ENCODE measurements at regions not wholly inside any gene's neighbourhood (a gene's known extent, or its start where the extent isn't known, plus 50 kb on each side); places are given as distances from the start of the nearest gene placed in this dataset.

- TF ChIP-seq, protein P1, sequence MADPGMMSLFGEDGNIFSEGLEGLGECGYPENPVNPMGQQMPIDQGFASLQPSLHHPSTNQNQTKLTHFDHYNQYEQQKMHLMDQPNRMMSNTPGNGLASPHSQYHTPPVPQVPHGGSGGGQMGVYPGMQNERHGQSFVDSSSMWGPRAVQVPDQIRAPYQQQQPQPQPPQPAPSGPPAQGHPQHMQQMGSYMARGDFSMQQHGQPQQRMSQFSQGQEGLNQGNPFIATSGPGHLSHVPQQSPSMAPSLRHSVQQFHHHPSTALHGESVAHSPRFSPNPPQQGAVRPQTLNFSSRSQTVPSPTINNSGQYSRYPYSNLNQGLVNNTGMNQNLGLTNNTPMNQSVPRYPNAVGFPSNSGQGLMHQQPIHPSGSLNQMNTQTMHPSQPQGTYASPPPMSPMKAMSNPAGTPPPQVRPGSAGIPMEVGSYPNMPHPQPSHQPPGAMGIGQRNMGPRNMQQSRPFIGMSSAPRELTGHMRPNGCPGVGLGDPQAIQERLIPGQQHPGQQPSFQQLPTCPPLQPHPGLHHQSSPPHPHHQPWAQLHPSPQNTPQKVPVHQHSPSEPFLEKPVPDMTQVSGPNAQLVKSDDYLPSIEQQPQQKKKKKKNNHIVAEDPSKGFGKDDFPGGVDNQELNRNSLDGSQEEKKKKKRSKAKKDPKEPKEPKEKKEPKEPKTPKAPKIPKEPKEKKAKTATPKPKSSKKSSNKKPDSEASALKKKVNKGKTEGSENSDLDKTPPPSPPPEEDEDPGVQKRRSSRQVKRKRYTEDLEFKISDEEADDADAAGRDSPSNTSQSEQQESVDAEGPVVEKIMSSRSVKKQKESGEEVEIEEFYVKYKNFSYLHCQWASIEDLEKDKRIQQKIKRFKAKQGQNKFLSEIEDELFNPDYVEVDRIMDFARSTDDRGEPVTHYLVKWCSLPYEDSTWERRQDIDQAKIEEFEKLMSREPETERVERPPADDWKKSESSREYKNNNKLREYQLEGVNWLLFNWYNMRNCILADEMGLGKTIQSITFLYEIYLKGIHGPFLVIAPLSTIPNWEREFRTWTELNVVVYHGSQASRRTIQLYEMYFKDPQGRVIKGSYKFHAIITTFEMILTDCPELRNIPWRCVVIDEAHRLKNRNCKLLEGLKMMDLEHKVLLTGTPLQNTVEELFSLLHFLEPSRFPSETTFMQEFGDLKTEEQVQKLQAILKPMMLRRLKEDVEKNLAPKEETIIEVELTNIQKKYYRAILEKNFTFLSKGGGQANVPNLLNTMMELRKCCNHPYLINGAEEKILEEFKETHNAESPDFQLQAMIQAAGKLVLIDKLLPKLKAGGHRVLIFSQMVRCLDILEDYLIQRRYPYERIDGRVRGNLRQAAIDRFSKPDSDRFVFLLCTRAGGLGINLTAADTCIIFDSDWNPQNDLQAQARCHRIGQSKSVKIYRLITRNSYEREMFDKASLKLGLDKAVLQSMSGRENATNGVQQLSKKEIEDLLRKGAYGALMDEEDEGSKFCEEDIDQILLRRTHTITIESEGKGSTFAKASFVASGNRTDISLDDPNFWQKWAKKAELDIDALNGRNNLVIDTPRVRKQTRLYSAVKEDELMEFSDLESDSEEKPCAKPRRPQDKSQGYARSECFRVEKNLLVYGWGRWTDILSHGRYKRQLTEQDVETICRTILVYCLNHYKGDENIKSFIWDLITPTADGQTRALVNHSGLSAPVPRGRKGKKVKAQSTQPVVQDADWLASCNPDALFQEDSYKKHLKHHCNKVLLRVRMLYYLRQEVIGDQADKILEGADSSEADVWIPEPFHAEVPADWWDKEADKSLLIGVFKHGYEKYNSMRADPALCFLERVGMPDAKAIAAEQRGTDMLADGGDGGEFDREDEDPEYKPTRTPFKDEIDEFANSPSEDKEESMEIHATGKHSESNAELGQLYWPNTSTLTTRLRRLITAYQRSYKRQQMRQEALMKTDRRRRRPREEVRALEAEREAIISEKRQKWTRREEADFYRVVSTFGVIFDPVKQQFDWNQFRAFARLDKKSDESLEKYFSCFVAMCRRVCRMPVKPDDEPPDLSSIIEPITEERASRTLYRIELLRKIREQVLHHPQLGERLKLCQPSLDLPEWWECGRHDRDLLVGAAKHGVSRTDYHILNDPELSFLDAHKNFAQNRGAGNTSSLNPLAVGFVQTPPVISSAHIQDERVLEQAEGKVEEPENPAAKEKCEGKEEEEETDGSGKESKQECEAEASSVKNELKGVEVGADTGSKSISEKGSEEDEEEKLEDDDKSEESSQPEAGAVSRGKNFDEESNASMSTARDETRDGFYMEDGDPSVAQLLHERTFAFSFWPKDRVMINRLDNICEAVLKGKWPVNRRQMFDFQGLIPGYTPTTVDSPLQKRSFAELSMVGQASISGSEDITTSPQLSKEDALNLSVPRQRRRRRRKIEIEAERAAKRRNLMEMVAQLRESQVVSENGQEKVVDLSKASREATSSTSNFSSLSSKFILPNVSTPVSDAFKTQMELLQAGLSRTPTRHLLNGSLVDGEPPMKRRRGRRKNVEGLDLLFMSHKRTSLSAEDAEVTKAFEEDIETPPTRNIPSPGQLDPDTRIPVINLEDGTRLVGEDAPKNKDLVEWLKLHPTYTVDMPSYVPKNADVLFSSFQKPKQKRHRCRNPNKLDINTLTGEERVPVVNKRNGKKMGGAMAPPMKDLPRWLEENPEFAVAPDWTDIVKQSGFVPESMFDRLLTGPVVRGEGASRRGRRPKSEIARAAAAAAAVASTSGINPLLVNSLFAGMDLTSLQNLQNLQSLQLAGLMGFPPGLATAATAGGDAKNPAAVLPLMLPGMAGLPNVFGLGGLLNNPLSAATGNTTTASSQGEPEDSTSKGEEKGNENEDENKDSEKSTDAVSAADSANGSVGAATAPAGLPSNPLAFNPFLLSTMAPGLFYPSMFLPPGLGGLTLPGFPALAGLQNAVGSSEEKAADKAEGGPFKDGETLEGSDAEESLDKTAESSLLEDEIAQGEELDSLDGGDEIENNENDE (IDR thresholded peaks at IDR 0.05; ENCODE audit: insufficient replicate concordance, low read length): no peak
- TF ChIP-seq JUN (IDR thresholded peaks at IDR 0.05; ENCODE audit: low read depth, low read length) (no peak), SIX5 (IDR thresholded peaks at IDR 0.05; ENCODE audit: low read depth, low read length) (no peak)
- TF ChIP-seq, protein P2, sequence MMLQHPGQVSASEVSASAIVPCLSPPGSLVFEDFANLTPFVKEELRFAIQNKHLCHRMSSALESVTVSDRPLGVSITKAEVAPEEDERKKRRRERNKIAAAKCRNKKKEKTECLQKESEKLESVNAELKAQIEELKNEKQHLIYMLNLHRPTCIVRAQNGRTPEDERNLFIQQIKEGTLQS (IDR thresholded peaks at IDR 0.05; ENCODE audit: insufficient read depth, low read depth, low read length): no peak
These were observed 226.0 kb upstream of the C1orf87 start (continued) for GRCh38 chr1:60299581-60299980.
